RPMI8226 (cell line): ENCODE measurements at regions not wholly inside any gene's neighbourhood (a gene's known extent, or its start where the extent isn't known, plus 50 kb on each side); places are given as distances from the start of the nearest gene placed in this dataset.

ENCODE experiments used
- DNase-seq: peaks from one replicate; pipeline ENCODE4 v3.0.0-alpha.2; 2015

DNA sequence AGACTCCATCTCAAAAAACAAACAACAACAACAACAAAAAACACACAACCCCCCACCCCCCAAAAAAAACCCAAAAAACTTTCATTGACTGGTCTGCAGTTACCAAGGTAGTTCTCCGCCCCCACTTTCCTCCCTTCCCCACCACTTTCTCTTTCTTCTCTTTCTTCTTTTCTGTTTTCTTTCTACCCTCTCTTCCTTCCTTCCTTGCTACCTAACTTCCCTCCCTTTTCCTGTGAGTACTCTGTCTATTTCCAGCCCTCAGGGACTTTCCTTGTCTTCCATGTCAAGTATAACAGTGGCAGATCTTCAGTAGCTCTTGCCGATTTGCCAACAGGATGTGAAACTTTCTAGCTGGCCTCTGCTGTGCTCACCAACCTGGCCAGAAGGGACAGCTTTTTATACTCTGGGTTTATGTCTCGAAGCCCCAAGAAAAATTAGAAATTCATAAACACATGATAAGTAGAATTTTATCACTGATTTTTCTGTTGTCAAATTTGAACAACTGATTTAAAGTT is 399.5 kb downstream of the QKI start:
- DNase-seq = peak; percentile 33

GRCh38 chr6:163811317-163811716 is 396.8 kb downstream of the QKI start:
- no peak for DNase-seq

DNA sequence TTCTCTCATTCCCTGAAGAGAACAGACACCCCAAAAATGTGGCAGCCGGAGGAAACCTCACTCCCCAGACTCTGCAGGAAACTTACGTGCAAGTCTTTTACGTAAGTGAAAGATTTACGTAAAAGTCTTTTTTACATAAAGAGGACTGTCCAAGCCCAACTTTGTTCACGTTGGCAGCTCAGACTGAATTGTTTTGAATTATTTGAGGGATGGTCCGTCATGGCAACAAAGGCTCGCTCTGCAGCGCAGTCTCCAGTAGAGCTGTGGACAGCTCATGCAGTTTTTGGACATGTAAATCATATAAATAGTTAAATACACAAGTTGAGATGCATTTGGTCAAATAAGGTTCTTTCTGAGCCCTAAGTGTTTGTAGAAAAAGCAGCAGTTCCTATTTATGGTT is 394.8 kb downstream of the QKI start:
- no peak for DNase-seq

DNA sequence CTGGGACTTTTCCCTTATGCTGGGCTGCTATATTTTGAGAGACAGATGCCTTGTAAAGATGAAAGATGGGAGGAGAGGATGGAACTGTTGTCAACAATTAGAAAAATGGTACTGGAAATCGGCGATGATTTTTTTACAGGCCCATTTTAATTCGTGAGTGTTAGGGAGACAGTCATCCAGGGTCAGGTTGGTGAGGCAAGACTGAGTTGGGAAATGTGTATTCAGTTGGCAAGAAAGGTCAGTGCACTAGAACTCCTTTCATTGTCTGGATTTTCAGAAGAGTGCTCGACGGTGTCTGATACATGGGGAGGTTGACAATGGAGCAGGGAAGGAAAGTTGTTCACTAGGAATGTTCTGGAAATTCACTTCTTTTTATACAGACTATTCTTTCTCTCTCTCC is 394.4 kb downstream of the QKI start:
- no peak for DNase-seq

DNA sequence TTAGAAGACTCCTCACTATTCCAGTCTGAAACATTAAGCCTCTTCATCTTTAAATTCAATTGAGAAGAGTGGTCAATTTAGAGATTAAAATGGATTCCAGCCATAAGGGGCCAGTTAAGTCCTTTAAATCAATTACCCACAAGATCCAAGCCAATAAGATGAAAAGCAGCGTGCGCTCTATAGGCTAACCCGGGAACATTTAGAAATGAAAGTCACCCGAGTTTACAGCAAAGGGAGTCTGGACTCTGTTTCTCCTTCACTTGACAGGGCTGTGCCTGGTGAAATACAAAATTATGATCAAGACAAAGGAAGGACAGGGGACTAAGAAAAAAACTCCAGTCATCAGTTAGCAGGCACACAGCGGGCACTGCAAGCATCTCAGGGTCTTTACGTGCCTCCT is 393.7 kb downstream of the QKI start:
- no peak for DNase-seq

DNA sequence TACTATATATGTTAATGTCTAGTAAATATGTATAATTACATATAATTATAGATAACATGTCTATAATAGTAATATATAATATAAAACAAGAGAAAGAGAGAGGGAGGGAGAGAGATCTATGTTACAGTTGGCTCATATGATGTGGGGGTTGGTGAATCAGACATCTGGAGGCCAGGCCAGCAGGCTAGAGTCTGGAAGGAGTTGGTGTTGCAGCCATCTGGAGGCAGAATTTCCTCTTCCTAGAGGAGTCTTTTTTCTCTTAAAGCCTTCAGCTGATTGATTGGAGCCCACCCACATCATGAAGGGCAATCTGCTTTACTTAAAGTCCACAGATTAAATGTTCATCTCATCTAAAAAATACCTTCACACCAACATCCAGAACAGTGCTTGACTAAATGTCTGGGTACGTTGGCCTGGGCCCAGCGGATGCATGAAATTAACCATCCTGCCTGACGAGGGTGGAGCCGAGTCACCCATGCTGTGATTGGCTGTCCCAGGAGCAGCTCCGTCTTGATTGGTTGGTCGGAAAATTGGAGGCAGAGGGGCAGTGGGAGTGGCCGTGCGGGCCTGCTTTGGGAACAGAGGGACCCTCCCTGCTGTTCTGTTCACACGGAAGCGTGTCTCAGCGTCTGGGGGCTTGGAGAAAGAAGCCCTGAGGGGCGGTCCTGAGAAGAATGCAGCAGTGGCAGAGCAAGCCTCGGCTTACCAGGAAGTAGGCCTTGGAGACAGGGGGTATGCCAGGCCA is 392.4 kb downstream of the QKI start:
- DNase-seq = no peak

- DNase-seq = no peak
Observed at GRCh38 chr6:163804991-163805390, 390.5 kb downstream of the QKI start.

DNA sequence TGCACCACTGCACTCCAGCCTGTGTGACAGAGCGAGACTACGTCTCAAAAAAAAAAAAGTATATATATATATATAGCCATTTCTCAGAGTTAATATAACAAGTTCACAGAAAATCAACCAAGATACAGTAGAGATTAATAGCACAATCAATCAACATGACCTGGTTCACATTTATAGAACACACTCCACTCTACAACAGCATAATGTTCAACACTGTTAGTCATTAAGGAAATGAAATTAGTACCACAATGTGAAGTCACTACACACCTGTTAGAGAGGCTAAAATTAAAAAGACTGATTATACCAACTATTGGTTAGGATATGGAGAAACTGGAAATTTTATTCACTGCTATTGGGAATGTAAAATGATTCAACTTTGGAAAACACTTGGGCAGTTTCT is 387.7 kb downstream of the QKI start:
- no peak for DNase-seq

GRCh38 chr6:163797296-163797845 is 382.9 kb downstream of the QKI start:
- DNase-seq = no peak

- no peak for DNase-seq
Observed at GRCh38 chr6:163793011-163793983, 378.8 kb downstream of the QKI start.

DNA sequence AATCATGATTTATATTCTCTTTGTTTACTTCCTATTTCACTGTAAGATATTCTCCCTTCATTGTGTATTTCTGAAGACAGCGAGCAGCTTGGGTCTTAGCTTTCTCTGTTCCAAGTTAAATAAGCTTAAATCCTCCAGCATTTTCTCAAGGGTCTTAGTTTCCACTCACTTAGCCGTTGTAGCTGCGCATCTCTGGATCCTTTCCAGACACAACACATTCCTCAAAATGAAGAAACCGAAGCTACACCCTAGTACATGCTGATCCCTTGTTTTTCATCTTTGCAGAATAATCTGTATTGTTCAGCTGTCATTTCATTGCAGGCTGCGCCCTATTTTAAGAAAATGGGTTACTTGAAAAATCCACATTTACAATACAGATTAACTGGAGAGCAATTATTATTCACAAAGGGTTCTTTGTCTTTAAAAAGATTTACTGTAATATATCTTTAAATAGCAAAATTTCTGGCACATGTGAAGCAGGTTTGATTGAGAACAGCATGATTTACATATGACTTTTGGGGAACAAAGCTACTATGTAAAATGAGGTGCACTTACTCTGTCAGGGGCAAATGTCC is 375.8 kb downstream of the QKI start:
- DNase-seq = no peak

GRCh38 chr6:163789199-163789810 is 374.8 kb downstream of the QKI start:
- DNase-seq = no peak

- DNase-seq = peak; percentile 17
Observed at GRCh38 chr6:163786995-163787671, 372.6 kb downstream of the QKI start.

DNA sequence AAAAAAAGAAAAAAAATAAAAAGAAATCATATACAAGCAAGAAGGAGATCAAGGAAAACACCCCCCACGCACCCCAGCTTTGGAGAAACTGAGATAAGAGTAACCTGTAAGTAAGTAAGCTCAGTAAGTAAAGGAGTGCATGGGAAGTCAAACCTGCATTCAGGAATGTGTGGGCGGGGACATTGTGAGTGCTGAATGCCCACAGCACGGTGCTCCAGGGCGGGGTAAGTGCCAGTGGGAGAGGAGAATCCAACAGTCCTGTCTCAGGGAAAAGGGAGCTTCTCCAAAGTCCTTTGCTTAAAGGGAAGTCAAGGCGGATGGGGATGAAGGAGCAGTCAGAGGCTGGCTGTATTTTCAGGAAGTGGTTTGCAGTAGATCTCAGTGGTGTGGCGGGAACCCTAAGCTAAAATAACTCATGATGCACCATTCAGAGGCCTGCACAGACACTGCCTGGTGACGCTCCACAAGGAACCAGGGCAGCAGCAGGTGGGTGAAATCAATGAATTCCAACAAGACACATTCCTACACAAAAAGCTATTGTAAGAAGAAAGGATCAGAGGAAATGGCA is 368.0 kb downstream of the QKI start:
- peak; percentile 8 for DNase-seq

DNA sequence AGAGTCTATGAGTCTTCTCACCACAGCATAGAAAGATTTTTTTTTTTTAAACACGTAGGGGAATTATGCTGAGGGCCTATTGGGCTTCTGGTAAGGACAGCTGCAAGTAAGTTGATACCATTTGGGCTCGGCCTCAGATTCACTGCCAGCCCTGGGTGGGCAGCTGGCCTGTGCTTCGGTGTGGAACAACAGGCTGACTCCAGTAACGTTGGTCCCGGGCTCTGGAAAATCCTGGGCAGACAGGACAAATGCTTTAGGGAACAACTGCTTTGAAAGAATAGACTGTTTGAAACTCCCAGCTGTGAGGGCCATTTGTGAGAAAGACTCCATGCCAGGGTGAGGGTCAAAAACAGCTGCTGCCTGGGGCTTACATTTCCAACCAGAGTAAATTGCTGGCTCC is 366.5 kb downstream of the QKI start:
- DNase-seq = no peak

DNA sequence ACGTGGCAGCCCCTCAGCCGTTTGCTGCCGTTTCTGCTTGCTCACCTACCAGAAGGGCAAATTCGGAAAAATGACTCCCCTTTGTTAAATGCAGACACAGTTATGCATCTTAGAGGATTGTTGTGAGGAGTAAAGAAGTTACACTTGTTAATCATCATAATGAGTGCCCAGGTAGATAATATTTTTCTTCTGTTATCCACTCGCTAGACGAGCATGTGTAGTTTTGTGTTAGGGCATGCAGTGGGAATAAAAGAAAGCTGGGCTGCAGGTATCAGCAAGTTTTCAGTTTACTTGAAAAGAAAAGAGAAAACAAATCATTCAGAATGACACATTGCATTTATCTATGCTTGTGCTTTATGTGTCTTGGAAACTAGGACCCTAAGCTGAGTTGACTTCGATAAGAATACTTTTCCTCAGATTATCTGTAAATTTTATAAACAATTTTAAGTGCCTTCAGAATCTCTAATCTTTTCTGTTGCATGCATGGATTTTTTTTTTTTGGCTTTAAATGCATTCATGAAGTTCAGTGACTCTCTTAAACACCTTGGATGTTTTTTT is 365.3 kb downstream of the QKI start:
- DNase-seq = no peak

- DNase-seq = no peak
Observed at GRCh38 chr6:163777716-163778115, 363.2 kb downstream of the QKI start.

- no peak for DNase-seq
Observed at GRCh38 chr6:163776906-163777686, 362.6 kb downstream of the QKI start.

GRCh38 chr6:163776196-163776905 is 361.8 kb downstream of the QKI start:
- DNase-seq = no peak

DNA sequence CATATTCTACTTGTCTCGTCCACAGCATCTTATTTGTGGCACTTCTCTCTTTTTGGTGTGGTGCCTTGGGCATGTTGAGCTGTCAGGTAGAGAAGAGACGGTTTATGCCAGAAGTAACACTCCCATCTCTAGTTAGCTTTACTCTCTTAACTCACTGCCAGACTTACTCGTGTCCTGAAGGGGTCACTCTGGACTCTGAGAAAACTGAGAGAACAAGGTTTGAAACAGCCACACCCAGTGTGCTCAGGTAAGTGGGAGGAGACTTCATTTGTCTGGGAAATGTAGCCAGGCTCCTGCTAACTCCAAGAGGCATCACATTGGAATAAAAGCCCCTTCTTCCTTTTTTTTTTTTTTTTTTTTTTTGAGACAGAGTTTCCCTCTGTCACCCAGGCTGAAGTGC is 360.8 kb downstream of the QKI start:
- DNase-seq = no peak
